Progenitor cell of endocrine pancreas (in vitro differentiated cells): ENCODE measurements at regions not wholly inside any gene's neighbourhood (a gene's known extent, or its start where the extent isn't known, plus 50 kb on each side); places are given as distances from the start of the nearest gene placed in this dataset.
A peak's percentile ranks its signal among the peaks of the same experiment; 100 is the strongest.

Source experiments
- DNase-seq: peaks from one replicate; pipeline ENCODE4 v3.0.0; 2021; ENCODE audit warnings: low spot score; ENCODE audit not compliant: unreplicated experiment
- H3K27ac Mint-ChIP-seq: 2 replicates; pipeline ENCODE4 v1.8.0; 2021; ENCODE audit warnings: mild to moderate bottlenecking, moderate library complexity, mixed read lengths
- H3K27me3 Mint-ChIP-seq: 2 replicates; pipeline ENCODE4 v1.8.0; 2021; ENCODE audit warnings: mixed read lengths
- H3K36me3 Mint-ChIP-seq: 2 replicates; pipeline ENCODE4 v1.8.0; 2022; ENCODE audit warnings: mixed read lengths; ENCODE audit not compliant: insufficient read depth
- H3K4me1 Mint-ChIP-seq: 2 replicates; pipeline ENCODE4 v1.8.0; 2021; ENCODE audit warnings: low read depth, mixed read lengths
- H3K4me3 Mint-ChIP-seq: 2 replicates; pipeline ENCODE4 v1.8.0; 2021; ENCODE audit warnings: low read depth, mild to moderate bottlenecking, moderate library complexity, mixed read lengths
- H3K9me3 Mint-ChIP-seq: 2 replicates; pipeline ENCODE4 v1.8.0; 2021; ENCODE audit warnings: low read depth, mixed read lengths
- CTCF ChIP-seq: fragments of 200-600 bp; sonication (generic); IDR thresholded peaks from one replicate; pipeline ENCODE4 v1.5.0; 2021; ENCODE audit warnings: antibody characterized with exemption, mild to moderate bottlenecking; ENCODE audit not compliant: unreplicated experiment

GRCh38 chr16:62335356-62335755, 299.1 kb upstream of the CDH8 start:
- no peak for DNase-seq
- Mint-ChIP-seq H3K4me3 (no peak overlapping the region), H3K27ac (no peak overlapping the region), H3K36me3 (no peaks in the 10 kb centered on the region), H3K4me1 (peaks cover 6% of the 10 kb centered on the region), H3K9me3 (no peaks in the 10 kb centered on the region), H3K27me3 (no peaks in the 10 kb centered on the region)
- no peak for TF ChIP-seq CTCF

GRCh38 chr16:62321606-62322005, 285.4 kb upstream of the CDH8 start:
- Mint-ChIP-seq H3K36me3 (no peaks in the 10 kb centered on the region), H3K4me1 (no peaks in the 10 kb centered on the region), H3K4me3 (no peak overlapping the region), H3K9me3 (no peaks in the 10 kb centered on the region), H3K27me3 (no peaks in the 10 kb centered on the region), H3K27ac (no peak overlapping the region)
- DNase-seq: no peak
- no peak for TF ChIP-seq CTCF

GRCh38 chr16:62298600-62298999, 262.4 kb upstream of the CDH8 start:
- no peak for TF ChIP-seq CTCF
- DNase-seq: no peak
- Mint-ChIP-seq H3K36me3 (no peaks in the 10 kb centered on the region), H3K9me3 (no peaks in the 10 kb centered on the region), H3K4me1 (peaks cover 20% of the 10 kb centered on the region), H3K27ac (peak overlapping the region; percentile 7), H3K27me3 (no peaks in the 10 kb centered on the region), H3K4me3 (no peak overlapping the region)

GRCh38 chr16:62294213-62294972, 258.2 kb upstream of the CDH8 start:
- H3K36me3 Mint-ChIP-seq: no peaks in the 10 kb centered on the region
- DNase-seq: no peak
- no peak for TF ChIP-seq CTCF
- no peak overlapping the region for H3K4me3 Mint-ChIP-seq
- no peaks in the 10 kb centered on the region for H3K27me3 Mint-ChIP-seq
- H3K4me1 Mint-ChIP-seq: peaks cover 15% of the 10 kb centered on the region
- H3K27ac Mint-ChIP-seq: no peak overlapping the region
- no peaks in the 10 kb centered on the region for H3K9me3 Mint-ChIP-seq

DNA sequence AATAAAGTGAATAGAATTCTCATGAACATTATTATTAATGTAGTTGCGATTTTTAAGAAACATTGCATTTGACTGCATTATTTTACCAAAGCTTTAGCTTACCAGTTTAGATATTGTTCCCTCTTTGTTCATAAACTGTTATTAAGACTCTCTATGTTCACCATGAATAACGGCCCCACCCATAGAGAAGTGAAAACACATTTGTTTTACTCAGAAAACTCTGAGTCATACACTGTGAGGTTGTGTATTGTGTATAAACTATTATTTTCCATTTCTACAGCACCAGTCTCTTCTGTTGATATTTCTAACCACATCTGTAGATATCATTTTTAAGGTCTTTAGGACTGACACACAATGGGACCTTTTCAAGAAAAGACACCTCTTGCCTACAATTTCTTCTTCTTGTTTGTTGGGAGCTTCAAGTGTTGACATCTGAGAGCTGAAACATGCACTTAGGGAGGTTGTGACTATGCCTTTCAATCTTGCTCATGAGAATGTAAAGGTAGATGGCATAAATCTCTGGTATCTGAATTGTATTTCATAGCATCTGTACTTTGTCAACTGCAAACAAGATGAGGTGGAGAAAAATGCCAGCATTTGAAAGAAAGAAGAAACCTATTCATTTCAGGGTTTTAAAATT, 252.9 kb upstream of the CDH8 start:
- no peak for TF ChIP-seq CTCF
- no peak overlapping the region for H3K27ac Mint-ChIP-seq
- H3K4me1 Mint-ChIP-seq: no peaks in the 10 kb centered on the region
- H3K4me3 Mint-ChIP-seq: no peak overlapping the region
- H3K27me3 Mint-ChIP-seq: peaks cover 5% of the 10 kb centered on the region
- no peaks in the 10 kb centered on the region for H3K36me3 Mint-ChIP-seq
- H3K9me3 Mint-ChIP-seq: no peaks in the 10 kb centered on the region
- DNase-seq: no peak
